Kidney capillary endothelial cell (primary cell): ENCODE measurements at regions not wholly inside any gene's neighbourhood (a gene's known extent, or its start where the extent isn't known, plus 50 kb on each side); places are given as distances from the start of the nearest gene placed in this dataset.

Experiments used
- DNase-seq: peaks from one replicate; pipeline ENCODE4 v3.0.0-alpha.2; 2018; ENCODE audit warnings: low spot score

- DNase-seq = no peak
Observed at GRCh38 chr22:49090061-49090852, 737.4 kb downstream of the BRD1 start.

- DNase-seq = no peak
Observed at GRCh38 chr22:49088801-49089791, 738.6 kb downstream of the BRD1 start.

- DNase-seq = no peak
Observed at GRCh38 chr22:49087716-49088601, 739.7 kb downstream of the BRD1 start.

GRCh38 chr22:49087198-49087597, 740.5 kb downstream of the BRD1 start:
- DNase-seq = no peak

GRCh38 chr22:49086606-49087157, 741.0 kb downstream of the BRD1 start:
- DNase-seq = no peak

GRCh38 chr22:49086181-49086580, 741.5 kb downstream of the BRD1 start:
- no peak for DNase-seq

- DNase-seq = no peak
Observed at GRCh38 chr22:49084206-49084605, 743.5 kb downstream of the BRD1 start.

GRCh38 chr22:49083607-49084006, 744.1 kb downstream of the BRD1 start:
- no peak for DNase-seq

GRCh38 chr22:49082451-49082850, 745.2 kb downstream of the BRD1 start:
- no peak for DNase-seq

GRCh38 chr22:49081926-49082325, 745.7 kb downstream of the BRD1 start:
- no peak for DNase-seq

GRCh38 chr22:49081261-49081666, 746.4 kb downstream of the BRD1 start:
- DNase-seq = no peak

GRCh38 chr22:49080631-49081030, 747.0 kb downstream of the BRD1 start:
- DNase-seq = no peak

GRCh38 chr22:49079743-49080500, 747.8 kb downstream of the BRD1 start:
- DNase-seq = no peak

GRCh38 chr22:49079027-49079725, 748.5 kb downstream of the BRD1 start:
- DNase-seq = no peak

GRCh38 chr22:49078076-49078710, 749.5 kb downstream of the BRD1 start:
- DNase-seq = no peak

GRCh38 chr22:49077586-49077985, 750.1 kb downstream of the BRD1 start:
- DNase-seq = no peak

GRCh38 chr22:49077036-49077393, 750.7 kb downstream of the BRD1 start:
- no peak for DNase-seq

GRCh38 chr22:49076300-49077035, 751.2 kb downstream of the BRD1 start:
- no peak for DNase-seq

- no peak for DNase-seq
Observed at GRCh38 chr22:49075150-49075549, 752.5 kb downstream of the BRD1 start.
